Daoy (cell line): ENCODE measurements at regions not wholly inside any gene's neighbourhood (a gene's known extent, or its start where the extent isn't known, plus 50 kb on each side); places are given as distances from the start of the nearest gene placed in this dataset.
"Not testable (repeated sequence)": the region's sequence is repeated elsewhere in the genome, so short reads cannot be mapped to it uniquely, and the experiment has no call there.

Source experiments
- DNase-seq: peaks from one replicate; pipeline ENCODE4 v3.0.0-alpha.2; 2015; ENCODE audit warnings: low read depth

- no peak for DNase-seq
Observed at GRCh38 chr3:62926494-62926893, 51.3 kb upstream of the CADPS start.

- no peak for DNase-seq
Observed at GRCh38 chr3:62928256-62928655, 53.0 kb upstream of the CADPS start.

DNA sequence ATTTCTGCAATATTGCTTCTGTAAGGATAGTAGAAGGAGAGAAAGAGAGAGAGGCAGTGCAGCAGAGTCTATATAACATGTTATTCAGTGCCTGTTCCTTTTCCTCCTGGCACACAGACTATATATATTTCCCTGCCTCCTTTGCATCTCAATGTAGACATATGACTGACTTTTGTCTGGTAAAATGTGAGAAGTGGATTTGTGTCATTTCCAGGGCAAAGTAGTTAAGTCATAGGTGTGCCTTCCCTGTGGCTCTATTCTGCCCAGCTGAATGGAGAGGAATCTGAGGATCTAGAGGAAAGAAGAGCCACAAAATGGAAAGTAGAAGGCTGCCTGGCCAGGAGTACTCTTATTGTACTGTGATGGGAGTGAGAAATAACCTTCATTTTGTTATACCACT is 54.6 kb upstream of the CADPS start:
- no peak for DNase-seq

GRCh38 chr3:62935793-62936192 is 60.6 kb upstream of the CADPS start:
- no peak for DNase-seq

- no peak for DNase-seq
Observed at GRCh38 chr3:62936626-62937254, 61.5 kb upstream of the CADPS start.

DNA sequence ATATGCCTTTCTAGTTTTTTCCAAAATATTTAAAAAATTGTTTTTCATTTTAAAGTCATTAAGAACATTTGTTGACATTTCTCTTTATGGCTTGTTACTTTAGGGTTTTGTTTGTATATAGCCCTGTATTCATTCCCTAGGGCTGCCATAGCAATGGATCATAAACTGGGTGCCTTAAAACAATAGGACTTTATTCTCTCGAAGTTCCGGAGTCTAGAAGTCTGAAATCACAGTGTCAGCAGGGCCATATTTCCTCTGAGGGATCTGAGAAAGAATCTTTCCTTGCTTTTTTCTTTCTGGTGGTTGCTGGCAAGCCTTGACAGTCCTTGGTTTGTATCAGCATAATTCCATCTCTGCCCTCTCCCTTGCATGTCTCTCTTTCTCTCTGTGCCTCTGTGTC is 63.4 kb upstream of the CADPS start:
- no peak for DNase-seq

DNA sequence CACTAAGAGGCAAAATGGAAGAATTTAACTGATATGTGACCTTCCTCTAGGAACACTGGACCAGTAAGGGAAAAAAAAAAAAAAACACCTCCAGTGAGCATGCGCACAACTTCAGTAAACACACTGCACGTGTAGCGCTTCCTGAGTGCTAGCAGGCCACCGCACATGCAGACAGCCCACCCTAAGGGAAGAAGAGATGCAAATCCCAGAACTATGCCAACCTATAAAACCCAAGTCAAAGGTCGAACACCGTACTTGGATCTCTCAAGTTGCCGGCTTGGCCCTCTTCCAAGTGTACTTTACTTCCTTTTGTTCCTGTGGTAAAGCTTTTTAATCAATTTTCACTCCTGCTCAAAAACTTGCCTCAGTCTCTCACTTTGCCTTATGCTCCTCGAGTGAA is 64.5 kb upstream of the CADPS start:
- DNase-seq: no peak

DNA sequence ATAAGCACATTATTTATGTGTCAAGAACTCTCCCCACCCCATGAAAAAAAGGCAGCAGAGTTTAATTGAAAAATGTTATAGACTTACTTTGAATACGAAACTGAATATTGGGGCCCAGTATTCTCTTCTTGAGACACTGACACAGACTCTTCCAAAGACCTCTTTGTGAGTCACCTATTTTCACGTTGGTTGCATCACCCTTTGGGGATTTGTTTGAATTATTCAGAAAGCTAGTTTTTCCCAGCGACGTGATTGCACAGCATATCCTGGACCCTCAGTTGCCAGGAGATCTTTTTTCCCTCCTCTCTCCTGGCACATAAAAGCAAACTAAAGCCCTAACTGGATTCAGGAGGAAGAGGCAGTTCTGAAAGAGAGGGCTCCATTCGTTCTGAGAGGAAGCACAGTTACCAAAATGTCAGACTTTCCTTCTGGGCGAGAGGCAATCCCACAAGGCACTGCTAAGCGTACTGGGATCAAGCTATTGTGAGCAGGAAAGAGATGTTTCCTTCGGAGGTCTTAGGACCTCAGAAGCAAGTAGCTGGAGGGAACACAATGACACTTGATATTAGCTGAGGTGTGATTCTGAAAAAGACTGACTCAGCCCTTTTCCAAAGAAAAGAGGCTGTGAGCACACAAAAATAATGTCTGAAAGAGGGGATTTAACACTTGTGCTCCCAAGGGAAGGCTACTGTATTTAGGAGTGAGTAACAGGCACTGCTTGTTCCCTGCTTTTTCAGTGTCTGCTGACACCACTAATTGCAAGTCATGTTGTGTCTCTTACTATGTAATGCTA is 65.8 kb upstream of the CADPS start:
- DNase-seq: peak; percentile 39

GRCh38 chr3:62942227-62942626 is 67.0 kb upstream of the CADPS start:
- no peak for DNase-seq

DNA sequence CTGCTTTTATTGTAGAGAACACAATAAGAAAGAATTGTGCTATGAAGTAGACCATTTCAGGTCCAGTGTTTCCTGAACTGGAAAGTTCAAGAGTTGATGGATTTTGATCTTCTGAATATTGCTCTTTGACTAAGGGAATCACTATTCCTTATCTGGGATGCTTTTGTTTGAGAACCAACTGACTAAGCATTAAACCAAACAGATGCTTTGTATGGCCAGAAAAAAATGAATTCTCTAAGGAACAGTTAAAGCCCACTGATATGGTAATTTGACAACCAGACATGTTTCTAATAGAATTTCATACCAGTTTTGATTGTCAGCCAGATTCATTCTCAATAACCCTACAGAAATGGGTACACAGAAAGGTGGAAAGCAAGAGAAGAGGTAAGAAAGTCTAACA is 67.5 kb upstream of the CADPS start:
- DNase-seq: no peak

GRCh38 chr3:62948921-62949320 is 73.7 kb upstream of the CADPS start:
- no peak for DNase-seq

DNA sequence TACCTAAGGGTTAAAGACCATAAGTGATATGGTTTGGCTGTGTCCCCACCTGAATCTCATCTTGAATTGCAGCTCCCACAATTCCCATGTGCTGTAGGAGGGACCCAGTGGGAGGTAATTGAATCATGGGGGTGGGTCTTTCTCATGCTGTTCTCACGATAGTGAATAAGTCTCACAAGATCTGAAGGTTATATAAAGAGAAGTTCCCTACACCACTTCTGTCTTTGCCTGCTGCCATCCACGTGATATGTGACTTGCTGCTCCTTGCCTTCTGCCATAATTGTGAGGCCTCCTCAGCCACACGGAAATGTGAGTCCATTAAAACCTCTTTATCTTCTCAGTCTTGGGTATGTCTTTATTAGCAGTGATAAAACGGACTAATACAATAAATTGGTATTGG is 75.0 kb upstream of the CADPS start:
- DNase-seq: no peak

DNA sequence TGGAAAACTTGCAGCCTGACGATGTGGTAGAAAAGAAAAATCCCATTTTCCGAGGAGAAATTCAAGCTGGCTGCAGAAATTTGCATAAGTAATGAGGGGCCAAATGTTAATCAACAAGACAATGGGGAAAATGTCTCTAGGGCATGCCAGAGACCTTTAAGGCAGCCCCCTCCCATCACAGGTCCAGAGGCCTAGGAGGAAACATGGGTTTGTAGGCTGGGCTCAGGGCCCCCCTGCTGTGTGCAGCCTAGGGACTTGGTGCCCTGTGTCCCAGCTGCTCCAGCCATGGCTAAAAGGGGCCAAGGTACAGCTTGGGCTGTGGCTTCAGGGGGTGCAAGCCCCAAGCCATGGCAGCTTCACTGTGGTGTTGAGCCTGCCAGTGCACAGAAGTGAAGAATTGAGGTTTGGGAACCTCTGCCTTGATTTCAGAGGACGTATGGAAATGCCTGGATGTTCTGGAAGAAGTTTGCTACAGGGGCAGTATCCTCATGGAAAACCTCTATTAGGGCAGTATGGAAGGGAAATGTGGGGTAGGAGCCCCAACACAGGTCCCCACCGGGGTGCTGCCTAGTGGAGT is 75.9 kb upstream of the CADPS start:
- DNase-seq: no peak

DNA sequence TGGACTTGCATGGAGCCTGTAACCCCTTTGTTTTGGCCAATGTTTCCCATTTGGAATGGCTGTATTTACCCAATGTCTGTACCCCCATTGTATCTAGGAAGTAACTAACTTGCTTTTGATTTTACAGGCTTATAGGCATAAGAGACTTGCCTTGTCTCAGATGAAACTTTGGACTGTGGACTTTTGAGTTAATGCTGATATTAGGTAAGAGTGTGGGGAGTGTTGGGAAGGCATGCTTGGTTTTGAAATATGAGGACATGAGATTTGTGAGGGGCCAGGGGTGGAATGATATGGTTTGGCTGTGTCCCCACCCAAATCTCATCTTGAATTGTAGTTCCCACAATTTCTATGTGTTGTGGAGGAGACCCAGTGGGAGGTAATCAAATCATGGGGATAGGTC is 76.7 kb upstream of the CADPS start:
- DNase-seq: not testable (repeated sequence)

GRCh38 chr3:62954580-62954979 is 79.4 kb upstream of the CADPS start:
- DNase-seq: peak; percentile 5

DNA sequence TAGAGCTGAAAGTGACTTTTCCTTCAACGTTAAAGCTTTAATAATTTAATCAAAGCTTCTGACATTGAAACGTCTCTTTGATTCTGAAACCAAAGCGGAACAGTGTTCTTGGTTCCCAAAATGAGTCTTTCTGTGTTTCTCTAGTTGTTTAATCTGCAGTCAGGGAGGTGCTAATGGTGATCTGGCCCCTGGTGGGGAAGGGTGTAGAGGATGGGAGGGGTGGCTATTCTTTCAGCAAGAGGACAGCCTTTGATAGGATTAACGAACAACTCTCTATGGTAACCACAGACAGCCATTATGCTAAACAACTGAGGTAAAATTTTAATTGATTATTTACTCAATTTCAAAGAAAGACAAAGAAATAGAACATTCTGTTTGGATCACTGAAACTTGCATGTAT is 79.9 kb upstream of the CADPS start:
- no peak for DNase-seq

DNA sequence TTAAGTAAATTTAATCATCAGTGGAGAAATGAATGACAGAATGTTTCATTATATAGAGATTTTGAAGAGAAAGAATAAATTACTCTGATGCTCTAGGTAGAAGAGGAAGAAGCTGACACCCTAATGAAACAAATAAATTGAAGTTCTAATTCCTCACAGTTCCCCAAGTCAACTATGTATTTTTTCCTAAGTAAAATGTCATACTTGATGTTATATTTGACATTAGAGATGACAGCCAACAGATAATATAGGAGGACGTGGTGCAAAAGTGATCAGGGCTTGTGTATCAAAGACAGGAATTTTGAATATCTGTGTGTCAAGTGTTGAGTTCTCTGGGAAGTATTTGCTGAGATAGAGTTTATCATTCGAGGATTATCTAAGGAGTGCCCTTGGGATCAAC is 81.2 kb upstream of the CADPS start:
- no peak for DNase-seq

- no peak for DNase-seq
Observed at GRCh38 chr3:62961874-62962556, 86.8 kb upstream of the CADPS start.

- no peak for DNase-seq
Observed at GRCh38 chr3:62962714-62963113, 87.5 kb upstream of the CADPS start.

- DNase-seq: peak; percentile 4
Observed at GRCh38 chr3:62965311-62965710, 90.1 kb upstream of the CADPS start.

DNA sequence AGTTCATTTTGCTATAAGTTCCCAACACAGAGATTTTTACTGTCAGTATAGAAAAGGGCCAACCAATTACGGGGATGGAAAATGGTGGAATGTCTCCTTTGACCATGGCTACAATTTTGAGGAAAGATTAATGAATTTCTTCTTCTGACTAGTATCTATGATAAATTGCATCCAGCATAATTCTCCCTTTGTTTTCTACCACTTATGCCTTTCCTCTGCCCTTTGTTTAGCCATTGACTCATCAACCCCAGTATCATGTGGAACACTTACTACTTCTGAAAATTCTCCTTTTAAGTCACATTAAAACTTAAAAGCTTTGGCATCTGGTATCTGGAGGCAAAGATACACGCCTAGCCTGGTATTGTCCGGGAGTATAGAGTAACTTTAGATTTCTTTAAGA is 92.9 kb upstream of the CADPS start:
- peak; percentile 1 for DNase-seq

- DNase-seq: no peak
Observed at GRCh38 chr3:62970648-62971047, 95.4 kb upstream of the CADPS start.

DNA sequence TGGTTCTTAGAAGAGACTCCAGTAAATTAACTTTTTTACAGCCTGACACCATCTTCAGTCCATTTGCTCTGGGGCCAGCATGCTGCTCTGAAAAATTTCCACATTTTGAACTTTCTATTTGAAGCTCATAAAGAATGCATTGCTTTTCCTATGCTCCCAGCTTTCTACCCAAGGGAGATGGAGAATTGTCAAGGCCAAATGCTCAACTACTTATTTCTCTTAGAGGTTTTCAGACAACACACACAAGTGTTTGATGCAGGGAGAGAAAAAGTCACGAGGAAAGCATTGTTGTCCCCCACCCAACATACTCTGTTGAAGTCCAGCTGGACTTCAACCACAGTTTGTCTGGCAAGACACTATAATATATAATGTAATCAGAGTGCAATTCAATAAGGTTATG is 100.3 kb upstream of the CADPS start:
- no peak for DNase-seq
